NCI-H510A treated with DMSO at 0.1 percent for 48 hours (cell line): ENCODE measurements at regions not wholly inside any gene's neighbourhood (a gene's known extent, or its start where the extent isn't known, plus 50 kb on each side); places are given as distances from the start of the nearest gene placed in this dataset.
A peak's percentile ranks its signal among the peaks of the same experiment; 100 is the strongest.
"Not testable (repeated sequence)": the region's sequence is repeated elsewhere in the genome, so short reads cannot be mapped to it uniquely, and the experiment has no call there.

Source experiments
- DNase-seq: peaks from one replicate; lab custom pipeline; 2025; lab: John Stamatoyannopoulos, UW

DNA sequence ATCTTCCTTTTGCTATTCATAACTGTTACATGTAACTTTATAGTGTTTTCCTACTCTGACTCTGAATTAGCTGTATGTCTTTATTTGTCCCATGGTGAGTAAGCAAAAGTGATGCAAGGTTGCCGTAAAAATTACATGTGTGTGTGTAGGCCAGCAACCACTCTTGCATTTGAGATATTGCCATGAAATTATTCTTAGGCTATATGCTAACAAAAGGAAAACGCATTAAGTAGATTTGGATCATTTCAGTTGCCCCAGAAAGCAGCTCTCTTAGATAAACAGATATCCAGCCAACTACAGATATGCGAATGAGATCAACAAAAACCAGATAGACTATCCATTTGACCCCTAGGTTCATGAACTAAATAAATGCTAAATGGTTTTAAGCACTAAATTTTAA, 73.6 kb downstream of the CYLC2 start:
- no peak for DNase-seq

DNA sequence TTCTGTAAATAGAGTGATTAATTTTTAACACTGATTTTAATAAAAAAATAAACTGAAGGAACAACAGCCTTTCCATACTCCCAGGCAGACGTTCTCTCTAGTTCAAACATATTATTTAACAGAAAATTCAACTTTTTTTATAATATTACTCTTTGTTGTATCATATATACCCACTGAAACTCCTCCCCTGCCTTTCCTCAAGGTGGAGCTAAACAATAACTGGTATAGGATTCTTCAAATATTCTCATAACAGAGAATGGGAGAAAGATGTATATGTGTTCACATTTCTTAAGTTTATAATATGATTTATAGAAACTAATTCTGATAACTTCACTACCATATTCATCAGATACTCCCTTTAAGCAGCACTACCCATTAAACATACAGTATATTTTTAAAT, 83.4 kb downstream of the CYLC2 start:
- DNase-seq, result no peak

DNA sequence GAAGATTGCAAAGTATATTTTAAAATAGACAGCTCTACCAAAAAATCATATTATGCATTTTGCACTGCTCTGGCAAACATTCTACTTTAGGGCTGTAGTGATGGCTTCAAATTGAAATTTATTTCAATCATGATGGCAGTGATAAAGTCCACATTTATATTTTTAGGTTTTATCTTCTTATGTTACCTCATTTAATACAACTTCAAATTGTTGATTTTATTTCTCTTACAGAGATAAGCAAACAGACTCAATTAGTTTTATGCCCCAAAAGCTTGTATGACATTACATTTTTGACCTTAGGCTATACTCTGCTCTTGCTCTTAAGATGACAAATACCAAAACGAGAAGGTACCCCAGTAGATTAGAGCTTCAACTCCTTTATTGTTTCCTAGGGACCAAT, 87.4 kb downstream of the CYLC2 start:
- DNase-seq, result no peak

DNA sequence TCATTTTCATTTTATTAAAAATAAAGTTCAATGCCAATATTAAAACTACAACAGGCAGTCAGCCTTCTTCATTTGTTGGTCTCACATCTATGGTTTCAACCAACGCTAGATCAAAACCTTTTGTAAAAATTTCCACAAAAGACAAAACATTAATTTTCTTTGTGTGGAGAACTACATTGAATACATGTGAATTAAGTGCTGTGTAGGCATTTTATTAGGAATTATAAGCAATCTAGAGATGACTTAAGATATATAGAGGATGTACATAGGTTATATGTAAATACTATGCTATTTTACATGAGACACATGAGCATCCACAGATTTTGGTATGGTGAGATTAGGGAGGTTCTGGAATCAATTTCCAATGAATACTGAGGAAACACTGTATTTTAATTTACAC, 94.2 kb downstream of the CYLC2 start:
- DNase-seq, result no peak

DNA sequence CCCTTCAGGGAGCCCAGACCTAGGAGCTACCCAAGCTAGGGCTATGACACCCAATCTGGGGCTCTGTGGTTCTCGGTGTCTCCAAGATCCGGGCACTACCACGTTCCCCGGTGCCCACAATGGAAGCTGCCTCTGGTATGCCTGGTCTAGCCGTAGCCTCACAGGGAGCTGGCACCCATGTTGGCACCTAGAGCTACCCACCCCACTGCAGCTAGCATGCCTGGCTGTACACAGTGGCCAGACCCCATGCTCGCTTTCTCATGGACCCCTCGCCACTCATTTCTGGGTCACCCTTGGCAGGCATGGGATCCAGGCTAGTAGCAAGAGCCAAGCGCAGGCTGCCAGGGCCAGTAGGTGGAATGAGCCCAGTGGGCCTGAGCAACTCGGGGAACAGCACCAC, 109.0 kb downstream of the CYLC2 start:
- DNase-seq, result no peak

DNA sequence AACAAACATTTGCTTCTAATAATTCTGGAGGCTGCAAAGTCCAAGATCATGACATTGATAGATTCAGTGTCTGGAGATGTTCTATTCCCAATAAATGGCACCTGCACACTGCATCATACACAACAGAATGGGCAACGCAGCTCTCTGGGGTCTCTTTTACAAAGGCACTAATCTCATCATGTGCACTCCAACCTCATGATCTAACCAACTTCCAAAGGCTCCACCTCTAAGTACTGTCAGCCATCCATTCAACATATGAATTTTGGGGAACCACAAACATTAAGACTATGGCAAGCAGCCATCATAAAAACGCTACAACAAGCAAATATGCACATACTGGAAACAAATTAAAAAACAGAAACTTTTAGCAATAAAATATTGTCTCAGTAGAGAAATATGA, 121.1 kb downstream of the CYLC2 start:
- no peak for DNase-seq

DNA sequence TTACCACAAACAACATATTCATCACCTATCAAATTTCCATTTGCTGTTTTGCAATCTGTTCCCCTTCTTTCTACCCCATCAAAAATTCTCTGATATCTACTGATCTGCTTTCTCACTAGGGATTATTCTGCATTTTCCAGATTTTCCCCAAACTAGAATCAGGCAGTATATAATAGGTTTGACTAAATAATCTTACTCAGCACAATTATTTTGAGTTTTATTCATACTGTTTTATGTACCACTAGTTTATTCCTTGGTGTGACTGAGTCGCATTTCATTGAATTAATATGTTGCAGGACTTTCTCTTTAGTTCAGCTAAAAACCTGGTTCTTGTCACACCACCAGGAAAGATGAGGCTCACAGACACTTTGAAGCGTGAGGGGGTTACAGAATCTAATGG, 131.4 kb downstream of the CYLC2 start:
- no peak for DNase-seq

DNA sequence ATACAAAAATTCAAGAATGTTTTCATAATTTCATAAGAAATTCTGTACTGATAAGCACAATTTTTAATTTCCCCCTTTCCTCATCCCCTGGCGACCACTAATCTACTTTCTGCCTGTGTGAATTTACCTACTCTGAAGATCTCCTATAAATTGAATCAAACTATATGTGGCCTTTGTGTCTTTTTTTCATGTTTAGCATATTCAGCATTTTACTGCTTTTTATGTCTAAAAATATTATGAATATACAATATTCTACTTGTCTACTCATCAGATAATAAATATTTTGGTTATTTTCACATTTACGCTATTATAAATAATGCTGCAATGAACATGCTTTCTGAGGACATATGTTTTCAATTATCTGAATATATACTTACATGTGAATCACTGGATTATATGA, 144.8 kb downstream of the CYLC2 start:
- no peak for DNase-seq

DNA sequence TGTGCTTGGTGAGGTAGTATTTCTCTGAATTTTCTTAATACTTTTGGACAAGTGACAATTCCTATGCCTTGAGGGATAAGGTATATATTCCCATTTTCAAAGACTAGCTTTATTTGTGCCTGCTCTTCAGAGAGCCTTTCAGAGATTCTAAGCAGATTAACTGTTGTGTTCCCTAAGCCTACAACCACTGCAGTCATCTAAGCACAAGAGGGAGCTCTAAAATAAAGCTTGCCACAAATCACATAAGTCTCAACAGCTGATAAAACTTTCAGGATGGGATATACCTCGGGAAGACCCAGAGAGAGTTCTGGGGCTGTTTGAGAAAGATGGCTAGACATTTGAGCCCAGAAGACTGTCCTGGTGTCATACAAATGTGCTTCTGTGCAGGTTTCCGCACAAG, 157.3 kb downstream of the CYLC2 start:
- no peak for DNase-seq

DNA sequence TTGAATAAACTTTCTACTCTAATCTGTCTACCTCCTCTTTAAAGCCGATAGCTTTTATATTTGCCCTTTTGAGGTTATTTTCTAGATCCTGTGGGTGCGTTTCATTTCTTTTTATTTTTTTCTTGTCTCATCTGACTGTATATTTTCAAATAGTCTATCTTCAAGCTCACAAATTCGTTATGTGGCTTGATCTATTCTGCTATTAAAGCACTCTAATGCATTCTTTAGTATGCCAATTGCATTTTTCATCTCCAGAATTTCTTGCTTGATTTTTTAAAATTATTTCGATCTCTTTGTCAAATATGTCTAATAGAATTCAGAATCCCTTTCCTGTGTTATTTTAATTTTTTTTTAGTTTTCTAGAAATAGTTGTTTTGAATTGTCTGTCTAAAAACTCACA, 172.4 kb downstream of the CYLC2 start:
- no peak for DNase-seq

DNA sequence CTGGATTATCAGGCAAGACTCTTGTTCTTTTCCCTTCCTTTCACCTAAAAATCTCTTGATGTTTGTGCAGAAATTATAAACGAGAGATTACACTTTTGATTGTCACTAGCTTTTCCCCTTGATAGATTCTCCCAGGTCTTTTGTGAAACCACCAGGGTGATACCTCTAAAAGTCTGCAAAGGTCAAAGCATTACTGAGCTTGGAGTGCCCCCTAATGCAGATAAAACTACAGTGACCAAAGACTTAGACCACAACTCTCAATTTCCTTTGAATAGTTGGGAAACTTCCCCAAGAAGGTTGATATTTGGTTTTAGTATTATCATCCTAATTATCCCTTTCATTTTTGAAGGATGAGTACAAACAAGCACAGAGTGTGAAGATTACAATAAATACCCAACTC, 173.1 kb downstream of the CYLC2 start:
- no peak for DNase-seq

DNA sequence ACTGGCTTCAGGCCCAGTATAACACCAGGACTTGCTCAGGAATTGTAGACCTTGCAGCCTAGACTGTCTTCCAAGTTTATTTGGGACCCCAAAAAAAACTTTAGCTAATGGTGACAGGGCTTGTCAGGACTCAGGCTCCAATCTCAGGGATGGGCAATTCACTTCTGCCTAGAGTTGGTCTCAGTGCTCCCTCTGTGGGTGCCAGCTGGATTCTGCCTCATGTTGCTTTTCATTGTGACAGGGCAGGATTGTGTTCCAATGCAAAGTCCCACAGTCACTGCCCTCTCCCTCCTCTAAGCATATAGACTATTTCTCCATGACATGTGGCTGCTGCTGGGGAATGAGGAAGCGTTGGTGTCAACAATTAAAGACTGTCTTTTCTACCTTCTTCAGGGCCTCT, 174.7 kb downstream of the CYLC2 start:
- no peak for DNase-seq

DNA sequence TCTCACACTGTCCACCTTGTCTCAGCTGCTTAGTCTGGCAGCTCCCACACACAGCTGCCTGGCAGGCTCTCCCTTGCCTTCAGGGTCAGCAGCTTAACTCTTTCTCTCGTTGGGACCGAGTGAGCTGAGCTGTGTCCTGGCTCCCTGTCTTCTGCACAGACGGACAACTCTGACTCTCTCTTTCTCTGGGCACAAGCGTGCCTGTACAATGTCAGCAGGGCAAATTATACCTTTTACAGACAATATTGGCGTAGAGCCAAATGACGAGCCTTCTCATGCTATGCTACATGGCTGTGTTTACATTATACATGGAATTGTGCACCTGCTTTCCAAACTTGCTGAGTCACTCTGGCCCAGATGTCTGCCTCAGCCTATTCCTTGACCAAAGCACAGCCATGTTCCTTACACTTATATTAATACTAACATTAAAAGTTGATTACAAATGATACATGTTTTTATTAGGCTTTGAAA, 188.6 kb downstream of the CYLC2 start:
- peak; percentile 97 for DNase-seq

DNA sequence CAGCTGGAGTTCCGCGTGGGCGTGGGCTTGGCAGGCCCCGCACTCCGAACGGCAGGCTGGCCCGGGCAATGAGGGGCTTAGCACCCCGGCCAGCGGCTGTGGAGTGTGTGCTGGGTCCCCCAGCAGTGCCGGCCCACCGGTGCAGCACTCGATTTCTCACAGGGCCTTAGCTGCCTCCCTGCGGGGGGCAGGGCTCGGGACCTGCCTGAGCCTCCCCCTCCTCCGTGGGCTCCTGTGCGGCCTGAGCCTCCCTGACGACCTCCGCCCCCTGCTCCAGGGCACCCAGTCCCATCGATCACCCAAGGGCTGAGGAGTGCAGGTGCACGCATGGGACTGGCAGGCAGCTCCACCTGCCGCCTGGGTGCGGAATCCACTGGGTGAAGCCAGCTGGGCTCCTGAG, 191.8 kb downstream of the CYLC2 start:
- no peak for DNase-seq

DNA sequence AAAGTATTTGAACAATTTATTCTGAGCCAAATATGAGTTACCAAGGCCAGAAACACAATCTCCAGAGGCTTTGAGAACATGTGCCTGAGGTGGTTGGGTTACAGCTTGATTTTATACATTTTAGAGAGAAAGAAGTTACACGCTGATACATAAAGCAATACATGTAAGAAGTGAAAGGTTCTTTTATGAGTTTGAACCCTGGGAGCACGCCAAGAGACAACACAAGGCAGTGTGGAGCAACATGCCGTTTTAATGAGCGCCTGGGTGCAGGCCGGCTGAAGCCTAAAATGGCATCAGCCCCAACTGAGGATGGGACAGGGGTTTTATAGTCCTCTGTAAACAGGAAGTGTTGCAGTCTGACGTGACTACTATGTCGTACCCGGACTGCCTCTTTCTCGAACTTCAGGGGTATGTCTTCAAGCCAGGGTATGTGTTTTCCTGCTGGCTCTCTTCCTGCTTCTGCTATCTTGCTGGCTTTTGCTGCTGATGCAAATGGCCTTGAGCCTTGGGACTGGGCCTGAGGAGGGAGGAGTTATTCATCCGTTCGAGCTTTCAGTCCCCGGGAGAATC, 193.7 kb downstream of the CYLC2 start:
- DNase-seq, result no peak

DNA sequence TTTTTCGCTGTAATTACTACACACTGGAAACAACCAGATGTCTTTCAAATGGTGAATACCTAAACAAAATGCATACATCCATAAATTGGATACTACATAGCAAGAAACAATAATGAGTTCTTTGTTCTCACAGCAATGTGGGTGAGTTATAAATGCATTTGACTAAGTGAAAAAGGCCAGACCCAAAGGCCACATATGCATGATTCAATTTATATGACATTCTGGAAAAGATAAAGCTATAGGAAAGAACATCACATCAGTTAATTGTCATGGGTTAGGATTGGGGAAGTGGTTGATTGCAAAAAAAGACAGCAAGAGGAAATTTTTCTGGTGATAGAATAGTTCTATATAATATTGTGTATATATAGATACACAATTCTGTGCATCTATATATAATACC, 198.9 kb downstream of the CYLC2 start:
- DNase-seq, result no peak

DNA sequence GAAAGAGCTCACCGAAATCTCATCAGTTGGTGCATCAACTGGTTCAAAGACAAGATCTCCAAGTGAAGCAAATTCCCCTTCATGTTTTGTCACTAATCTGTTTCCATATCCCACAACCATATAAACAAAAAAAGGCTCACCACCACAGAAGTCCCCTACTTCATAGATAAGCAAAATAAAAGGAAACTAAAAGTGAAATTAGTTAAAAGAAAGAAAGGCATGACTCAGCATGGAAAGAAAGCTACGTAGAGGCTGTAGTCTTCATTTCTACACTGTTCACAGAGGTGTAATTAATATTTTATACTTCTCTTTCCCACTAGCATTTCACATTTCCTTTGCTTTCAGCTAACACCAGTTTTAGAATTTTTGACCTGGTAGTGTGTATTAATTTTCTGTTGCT, 208.0 kb downstream of the CYLC2 start:
- no peak for DNase-seq

DNA sequence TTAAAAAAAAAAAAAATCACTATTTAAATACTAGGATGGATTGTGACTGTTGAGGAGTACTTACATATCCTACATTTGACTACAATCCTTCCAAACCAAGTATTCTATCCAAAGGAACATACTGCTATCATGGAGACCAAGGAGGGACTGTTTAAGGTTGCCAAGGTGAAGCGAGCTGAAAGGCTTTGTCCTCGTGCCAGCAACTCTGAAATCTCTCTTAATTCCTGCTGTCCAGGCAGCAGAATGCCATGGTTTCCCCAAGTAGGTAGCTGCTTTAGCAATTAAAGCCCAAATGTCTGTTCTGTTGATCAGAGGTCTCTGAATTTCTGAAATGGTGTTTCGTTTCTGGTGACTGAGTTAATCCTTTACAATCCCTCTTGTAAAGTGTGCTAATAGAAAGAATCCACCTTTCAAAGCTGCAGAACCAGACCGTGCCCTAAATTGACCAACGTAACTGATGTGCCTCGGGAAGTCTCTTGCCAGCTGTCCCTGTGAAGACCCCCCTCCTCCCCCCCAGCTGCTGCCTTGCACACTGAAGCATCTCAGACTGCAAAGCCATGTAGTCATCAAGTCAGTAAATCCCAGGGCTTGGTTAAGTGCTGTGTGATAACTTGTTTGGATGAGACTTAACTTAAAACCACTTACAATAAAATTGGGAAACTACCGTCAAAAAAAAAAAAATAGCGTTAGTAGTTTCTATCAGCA, 210.9 kb downstream of the CYLC2 start:
- DNase-seq, result not testable (repeated sequence)

DNA sequence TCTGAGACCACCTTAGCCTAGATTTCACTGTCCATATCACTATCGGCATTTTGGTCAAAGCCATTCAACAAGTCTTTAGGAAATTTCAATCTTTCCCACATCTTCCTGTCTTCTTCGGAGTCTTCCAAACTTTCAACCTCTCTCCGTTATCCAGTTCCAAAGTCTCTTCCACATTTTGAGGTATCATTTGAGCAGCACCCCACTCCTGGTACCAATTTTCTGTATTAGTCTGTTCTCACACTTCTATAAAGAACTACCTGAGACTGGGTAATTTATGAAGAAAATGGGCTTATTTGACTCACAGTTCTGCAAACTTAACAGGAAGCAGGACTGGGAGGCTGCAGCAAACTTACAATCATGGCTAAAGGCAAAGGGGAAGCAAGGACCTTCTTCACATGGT, 215.5 kb downstream of the CYLC2 start:
- DNase-seq, result no peak

DNA sequence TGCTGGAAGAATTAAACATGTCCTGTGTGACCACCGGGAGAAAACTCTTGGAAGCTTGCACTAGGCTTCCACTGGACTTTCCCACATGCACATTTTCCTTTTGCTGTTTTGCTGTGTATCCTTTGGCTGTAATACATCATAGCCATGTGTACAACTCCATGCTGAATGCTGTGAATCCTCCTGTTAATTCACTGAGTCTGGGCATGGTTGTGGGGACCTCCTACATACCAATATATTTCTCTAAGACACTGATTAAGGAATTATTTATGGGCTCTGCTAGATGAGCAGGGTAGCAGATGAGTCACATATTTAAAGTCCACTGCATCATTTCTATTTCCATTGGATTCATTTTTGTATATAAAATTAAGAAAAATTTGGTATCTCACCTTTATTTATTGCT, 220.1 kb downstream of the CYLC2 start:
- DNase-seq, result no peak

DNA sequence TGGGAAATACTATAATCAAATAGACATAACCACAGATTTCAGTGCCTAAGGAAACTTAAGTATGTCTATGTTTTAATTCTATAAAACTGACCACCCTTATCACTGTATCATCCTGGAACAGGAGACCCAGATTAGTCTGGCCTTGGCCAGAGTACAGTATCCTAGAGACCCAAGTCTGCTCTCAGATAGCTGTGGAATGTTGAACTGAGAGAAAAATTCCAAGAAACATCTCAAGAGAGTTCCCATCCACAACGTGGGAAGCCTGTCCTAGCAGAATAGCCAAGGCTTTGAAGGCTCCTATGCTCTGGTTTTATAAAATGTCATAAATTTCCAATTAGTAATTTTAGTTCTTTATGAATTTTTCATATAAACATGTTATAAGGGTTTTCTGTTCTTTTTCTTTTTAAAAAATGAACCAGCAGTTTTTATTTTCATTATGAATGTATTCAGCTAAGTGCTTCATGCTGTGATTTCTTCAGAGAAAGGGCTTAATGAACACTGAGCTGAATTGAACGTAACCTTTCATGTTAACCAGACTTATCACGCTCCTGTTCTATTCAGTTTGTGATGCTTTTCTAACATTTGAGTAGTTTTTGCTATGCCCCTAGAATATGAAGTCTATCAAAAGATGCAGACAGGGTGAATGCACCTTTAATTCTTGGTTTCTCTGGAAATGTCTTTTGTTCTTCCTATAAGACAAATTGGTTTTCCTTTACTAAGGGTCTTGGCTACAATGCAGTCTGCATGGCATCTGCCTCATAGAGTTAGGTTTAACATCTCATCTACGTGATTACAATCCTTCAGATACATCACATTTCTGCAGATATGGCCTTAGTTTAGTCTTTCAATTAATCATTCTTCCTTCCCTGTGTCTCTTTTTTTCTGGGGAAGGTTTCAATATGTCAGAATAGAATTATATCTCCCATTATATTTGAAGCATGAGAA, 230.8 kb downstream of the CYLC2 start:
- DNase-seq, result no peak

DNA sequence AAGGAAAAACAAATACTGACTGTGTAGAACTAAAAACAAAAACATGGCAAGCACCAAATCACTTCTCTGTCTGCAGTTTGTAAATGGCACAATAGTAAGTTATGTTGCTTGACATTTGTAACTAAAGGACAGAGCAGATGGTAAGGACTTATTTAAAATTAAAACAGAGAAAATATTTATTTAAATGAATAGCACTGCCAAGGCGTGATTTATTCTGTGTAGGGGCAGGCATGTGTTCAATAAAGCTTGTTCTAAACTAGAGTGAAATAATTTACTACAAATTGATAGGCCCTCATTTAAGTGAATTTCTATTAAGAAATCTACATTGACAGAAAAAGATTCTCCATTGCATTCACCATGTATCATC, 231.5 kb downstream of the CYLC2 start:
- no peak for DNase-seq

DNA sequence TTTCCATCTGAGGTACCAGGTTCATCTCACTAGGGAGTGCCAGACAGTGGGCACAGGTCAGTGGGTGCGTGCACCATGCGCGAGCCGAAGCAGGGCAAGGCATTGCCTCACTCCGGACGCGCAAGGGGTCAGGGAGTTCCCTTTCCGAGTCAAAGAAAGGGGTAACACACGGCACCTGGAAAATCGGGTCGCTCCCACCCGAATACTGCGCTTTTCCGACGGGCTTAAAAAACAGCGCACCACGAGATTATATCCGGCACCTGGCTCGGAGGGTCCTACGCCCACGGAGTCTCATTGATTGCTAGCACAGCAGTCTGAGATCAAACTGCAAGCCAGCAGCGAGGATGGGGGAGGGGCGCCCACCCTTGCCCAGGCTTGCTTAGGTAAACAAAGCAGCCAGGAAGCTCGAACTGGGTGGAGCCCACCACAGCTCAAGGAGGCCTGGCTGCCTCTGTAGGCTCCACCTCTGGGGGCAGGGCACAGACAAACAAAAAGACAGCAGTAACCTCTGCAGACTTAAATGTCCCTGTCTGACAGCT, 242.5 kb downstream of the CYLC2 start:
- DNase-seq, result not testable (repeated sequence)
